SJCRH30 (cell line): ENCODE measurements at regions not wholly inside any gene's neighbourhood (a gene's known extent, or its start where the extent isn't known, plus 50 kb on each side); places are given as distances from the start of the nearest gene placed in this dataset.
A peak's percentile ranks its signal among the peaks of the same experiment; 100 is the strongest.

Source experiments
- DNase-seq, 2 experiments: peaks; one replicate each; pipeline ENCODE4 v3.0.0-alpha.2; 2015 to 2020
- H3K27ac ChIP-seq: fragments of 250-450 bp; sonication (Bioruptor Pico); 2 replicates; pipeline ENCODE4 v1.5.1; 2020; ENCODE audit warnings: mild to moderate bottlenecking, moderate library complexity
- H3K27me3 ChIP-seq: fragments of 250-450 bp; sonication (Bioruptor Pico); 2 replicates; pipeline ENCODE4 v1.5.1; 2020; ENCODE audit warnings: mild to moderate bottlenecking, moderate library complexity
- H3K36me3 ChIP-seq: fragments of 250-450 bp; sonication (Bioruptor Pico); 2 replicates; pipeline ENCODE4 v1.5.1; 2020; ENCODE audit warnings: mild to moderate bottlenecking, moderate library complexity
- H3K4me1 ChIP-seq: fragments of 250-450 bp; sonication (Bioruptor Pico); 2 replicates; pipeline ENCODE4 v1.5.1; 2020; ENCODE audit warnings: mild to moderate bottlenecking, moderate library complexity
- H3K4me3 ChIP-seq: fragments of 250-450 bp; sonication (Bioruptor Pico); 2 replicates; pipeline ENCODE4 v1.5.1; 2020; ENCODE audit warnings: mild to moderate bottlenecking, moderate library complexity
- H3K9me3 ChIP-seq: fragments of 250-450 bp; sonication (Bioruptor Pico); replicated peaks from 2 replicates; pipeline ENCODE4 v1.5.1; 2020; ENCODE audit warnings: mild to moderate bottlenecking, moderate library complexity

GRCh38 chr13:40161931-40162330 lies 504.5 kb downstream of the FOXO1 start:
- H3K36me3 ChIP-seq = no peaks in the 10 kb centered on the region
- peak; percentile 72 to 82 for DNase-seq
- H3K4me3 ChIP-seq = no peak overlapping the region
- H3K4me1 ChIP-seq = peaks cover 26% of the 10 kb centered on the region
- no peaks in the 10 kb centered on the region for H3K9me3 ChIP-seq
- H3K27ac ChIP-seq = no peak overlapping the region; the same call in 1 of the 2 replicates
- H3K27me3 ChIP-seq = no peaks in the 10 kb centered on the region

DNA sequence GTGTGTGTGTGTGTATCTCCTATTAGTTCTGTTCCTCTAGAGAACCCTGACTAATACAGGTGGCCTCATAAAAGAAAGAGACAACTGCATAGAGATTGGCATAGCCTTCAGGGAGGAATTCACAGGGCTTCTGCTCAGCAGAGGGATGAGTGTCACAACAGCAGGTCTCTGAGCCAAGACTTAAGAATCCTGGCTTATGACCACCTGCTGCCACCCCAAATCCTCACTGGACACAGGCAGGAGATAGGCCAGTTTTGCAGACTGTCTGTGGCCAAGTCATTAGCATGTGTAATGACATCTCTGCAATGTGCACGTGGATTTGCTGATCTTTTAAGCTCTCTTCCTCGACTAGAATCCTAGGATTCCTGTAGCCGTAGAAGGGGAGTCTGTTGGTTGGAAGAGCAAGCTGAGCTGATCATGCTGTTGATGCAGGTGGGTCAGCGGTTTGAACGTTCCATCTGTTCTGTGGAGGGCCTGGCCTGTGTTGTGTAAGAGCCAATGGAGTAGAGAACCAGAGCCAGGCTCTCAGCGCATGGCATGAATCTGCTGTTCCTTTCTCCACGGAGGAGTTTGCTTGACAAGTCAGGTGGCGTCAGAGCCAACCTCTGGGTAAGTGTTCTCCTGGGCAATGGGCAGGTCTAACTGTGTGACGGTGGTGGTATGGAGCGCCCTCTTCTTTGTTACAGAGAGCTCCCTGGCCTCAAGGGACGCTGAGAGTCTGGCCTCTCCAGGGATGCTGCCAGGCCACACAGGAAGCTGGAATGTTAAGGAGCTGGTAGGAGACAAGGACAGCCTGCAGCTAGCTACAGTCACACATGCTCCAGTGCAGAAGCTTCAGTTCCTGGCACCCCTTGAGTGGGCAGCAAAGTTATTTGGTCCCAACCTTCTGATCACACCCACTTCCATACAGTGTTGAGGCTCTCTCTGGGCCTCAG lies 503.1 kb downstream of the FOXO1 start:
- peak overlapping the region; percentile 7; the same call in 1 of the 2 replicates for H3K27ac ChIP-seq
- H3K4me1 ChIP-seq = peaks cover 26% of the 10 kb centered on the region
- H3K36me3 ChIP-seq = no peaks in the 10 kb centered on the region
- no peak overlapping the region for H3K4me3 ChIP-seq
- no peaks in the 10 kb centered on the region for H3K27me3 ChIP-seq
- H3K9me3 ChIP-seq = no peaks in the 10 kb centered on the region
- DNase-seq = peak; percentile 41 to 65

- Histone ChIP-seq H3K36me3 (no peaks in the 10 kb centered on the region), H3K27me3 (no peaks in the 10 kb centered on the region)
Measured at GRCh38 chr13:40164133-40164532, 502.3 kb downstream of the FOXO1 start.

GRCh38 chr13:40165316-40165932 lies 501.0 kb downstream of the FOXO1 start:
- Histone ChIP-seq H3K4me1 (peaks cover 32% of the 10 kb centered on the region), H3K9me3 (no peaks in the 10 kb centered on the region), H3K27me3 (no peaks in the 10 kb centered on the region; the same call in 1 of the 2 replicates), H3K4me3 (no peak overlapping the region), H3K27ac (no peak overlapping the region), H3K36me3 (no peaks in the 10 kb centered on the region)
- DNase-seq = no peak

More at GRCh38 chr13:40164133-40164532, 502.3 kb downstream of the FOXO1 start:
- no peak for DNase-seq
- Histone ChIP-seq H3K9me3 (no peaks in the 10 kb centered on the region), H3K4me3 (no peak overlapping the region), H3K4me1 (peaks cover 26% of the 10 kb centered on the region), H3K27ac (no peak overlapping the region)

GRCh38 chr13:40167327-40167726 lies 499.1 kb downstream of the FOXO1 start:
- no peak for DNase-seq
- H3K9me3 ChIP-seq = 0 out of 2 replicates have a peak, but pooled peaks cover 3% of the 10 kb centered on the region
- H3K36me3 ChIP-seq = no peaks in the 10 kb centered on the region
- H3K4me1 ChIP-seq = peaks cover 26% of the 10 kb centered on the region
- H3K4me3 ChIP-seq = no peak overlapping the region
- no peak overlapping the region for H3K27ac ChIP-seq
- H3K27me3 ChIP-seq = no peaks in the 10 kb centered on the region; the same call in 1 of the 2 replicates

DNA sequence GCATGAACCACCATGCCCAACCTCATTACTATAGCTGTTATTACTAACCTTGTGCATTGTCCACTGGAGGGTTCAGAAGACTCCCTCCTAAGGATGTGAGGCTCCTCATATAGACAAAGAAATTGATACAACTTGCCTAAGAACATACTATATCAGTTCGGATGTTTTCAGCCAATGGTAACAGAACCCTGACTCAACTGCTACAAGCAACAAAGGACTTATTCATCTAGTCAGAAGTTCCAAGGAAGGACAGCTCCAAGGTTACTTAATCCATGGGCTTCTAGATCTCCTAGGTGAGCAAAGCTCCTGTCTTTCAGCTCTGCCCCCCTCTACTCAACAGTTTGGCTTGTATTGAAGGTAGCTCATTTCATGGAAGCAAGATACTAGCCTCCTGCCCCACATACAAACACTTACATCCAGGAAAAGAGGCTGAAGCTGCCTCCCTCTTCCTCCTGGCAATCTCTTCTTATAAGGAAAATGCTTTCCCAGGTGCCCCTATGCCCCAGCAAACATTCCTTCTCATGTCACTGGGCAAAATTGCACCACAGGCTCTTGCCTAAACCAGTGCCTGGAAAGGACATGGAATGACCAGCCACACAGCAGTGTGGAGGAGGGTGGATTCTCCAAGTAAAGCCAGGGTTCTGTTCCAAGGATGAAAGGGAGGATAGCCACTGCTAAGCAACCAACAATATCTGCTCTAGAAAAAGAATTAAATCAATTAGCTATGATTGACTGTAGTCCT lies 497.8 kb downstream of the FOXO1 start:
- DNase-seq = no peak
- Histone ChIP-seq H3K4me3 (no peak overlapping the region), H3K4me1 (peaks cover 13% of the 10 kb centered on the region), H3K27me3 (no peaks in the 10 kb centered on the region; the same call in 1 of the 2 replicates), H3K27ac (no peak overlapping the region), H3K9me3 (0 out of 2 replicates have a peak, but pooled peaks cover 3% of the 10 kb centered on the region), H3K36me3 (no peaks in the 10 kb centered on the region)

GRCh38 chr13:40169476-40169875 lies 497.0 kb downstream of the FOXO1 start:
- no peaks in the 10 kb centered on the region for H3K36me3 ChIP-seq
- H3K4me1 ChIP-seq = peaks cover 7% of the 10 kb centered on the region; the same call in 1 of the 2 replicates
- H3K27ac ChIP-seq = no peak overlapping the region
- H3K4me3 ChIP-seq = no peak overlapping the region
- peaks cover 3% of the 10 kb centered on the region; the same call in 1 of the 2 replicates for H3K9me3 ChIP-seq
- H3K27me3 ChIP-seq = no peaks in the 10 kb centered on the region; the same call in 1 of the 2 replicates
- DNase-seq = no peak

GRCh38 chr13:40170091-40170490 lies 496.4 kb downstream of the FOXO1 start:
- no peak overlapping the region for H3K4me3 ChIP-seq

DNA sequence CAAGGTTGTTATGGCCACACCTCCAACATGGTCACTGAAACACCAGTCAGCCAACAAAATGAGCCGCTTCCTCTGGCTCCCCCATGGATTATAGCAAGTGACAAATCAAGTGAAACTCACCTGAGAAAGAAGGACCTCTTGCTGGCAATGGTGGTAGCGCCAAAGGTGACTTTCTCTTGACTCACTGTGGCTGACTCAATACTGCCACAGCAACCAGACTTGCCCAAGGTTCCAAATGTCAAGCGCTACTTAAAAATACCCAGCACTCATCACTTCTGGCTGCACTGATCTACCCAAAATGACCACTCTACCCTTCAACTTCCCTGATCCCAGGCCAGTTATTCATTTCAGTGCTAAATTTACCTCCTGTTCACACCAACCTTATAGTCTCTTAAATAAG lies 495.5 kb downstream of the FOXO1 start:
- Histone ChIP-seq H3K27me3 (no peaks in the 10 kb centered on the region; the same call in 1 of the 2 replicates), H3K36me3 (no peaks in the 10 kb centered on the region), H3K4me3 (no peak overlapping the region), H3K27ac (no peak overlapping the region), H3K4me1 (peaks cover 7% of the 10 kb centered on the region; the same call in 1 of the 2 replicates), H3K9me3 (peaks cover 3% of the 10 kb centered on the region; the same call in 1 of the 2 replicates)
- no peak for DNase-seq

More at GRCh38 chr13:40170091-40170490, 496.4 kb downstream of the FOXO1 start:
- Histone ChIP-seq H3K36me3 (no peaks in the 10 kb centered on the region), H3K4me1 (peaks cover 7% of the 10 kb centered on the region; the same call in 1 of the 2 replicates), H3K9me3 (peaks cover 3% of the 10 kb centered on the region; the same call in 1 of the 2 replicates), H3K27me3 (no peaks in the 10 kb centered on the region; the same call in 1 of the 2 replicates), H3K27ac (no peak overlapping the region)
- DNase-seq = no peak

DNA sequence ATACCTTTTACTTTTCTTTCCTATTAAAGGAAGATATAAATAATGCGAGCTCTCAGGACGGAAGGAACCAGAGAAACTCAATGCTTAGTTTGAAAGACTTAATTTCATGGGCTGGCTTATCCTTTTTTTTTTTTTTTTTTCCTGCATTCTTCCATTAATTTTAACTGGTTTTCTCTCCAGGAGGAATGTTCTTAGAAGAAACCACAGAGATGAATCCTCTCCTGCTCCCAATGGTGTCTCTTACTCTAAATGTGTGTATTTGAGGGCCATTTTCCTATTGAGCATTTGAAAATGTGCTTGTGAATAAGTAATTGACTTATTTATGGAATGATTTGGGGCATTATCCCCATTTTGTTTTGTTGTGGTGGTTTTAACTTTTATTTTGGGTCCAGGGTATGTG lies 494.9 kb downstream of the FOXO1 start:
- Histone ChIP-seq H3K4me1 (peaks cover 7% of the 10 kb centered on the region; the same call in 1 of the 2 replicates), H3K27me3 (no peaks in the 10 kb centered on the region; the same call in 1 of the 2 replicates), H3K4me3 (no peak overlapping the region), H3K36me3 (no peaks in the 10 kb centered on the region), H3K9me3 (peaks cover 3% of the 10 kb centered on the region; the same call in 1 of the 2 replicates), H3K27ac (no peak overlapping the region)
- DNase-seq = no peak

DNA sequence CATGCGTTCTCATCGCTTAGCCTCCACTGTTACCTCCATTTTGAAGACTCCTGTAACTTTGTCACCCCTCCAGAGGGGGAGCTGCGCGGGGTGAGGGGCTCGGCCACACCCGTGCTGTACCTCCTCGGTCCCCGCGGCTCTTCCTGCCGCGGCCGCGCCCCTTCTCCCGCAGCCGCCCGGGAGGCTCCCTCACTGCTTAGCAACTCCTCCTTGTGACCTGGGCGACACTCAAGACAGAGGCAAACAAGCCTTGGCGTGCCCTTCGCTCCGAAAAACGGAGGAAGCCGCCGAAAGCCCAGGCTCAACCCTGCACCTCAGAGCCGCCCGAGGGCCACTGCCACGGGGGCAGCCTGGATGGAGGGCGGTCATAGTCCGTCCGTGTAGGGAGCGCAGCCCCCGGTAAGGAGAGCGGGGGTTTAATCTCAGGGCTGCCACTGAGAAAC lies 494.3 kb downstream of the FOXO1 start:
- Histone ChIP-seq H3K9me3 (peaks cover 3% of the 10 kb centered on the region; the same call in 1 of the 2 replicates), H3K27ac (no peak overlapping the region), H3K27me3 (no peaks in the 10 kb centered on the region; the same call in 1 of the 2 replicates), H3K4me1 (peaks cover 7% of the 10 kb centered on the region; the same call in 1 of the 2 replicates), H3K36me3 (no peaks in the 10 kb centered on the region), H3K4me3 (no peak overlapping the region)
- no peak for DNase-seq

DNA sequence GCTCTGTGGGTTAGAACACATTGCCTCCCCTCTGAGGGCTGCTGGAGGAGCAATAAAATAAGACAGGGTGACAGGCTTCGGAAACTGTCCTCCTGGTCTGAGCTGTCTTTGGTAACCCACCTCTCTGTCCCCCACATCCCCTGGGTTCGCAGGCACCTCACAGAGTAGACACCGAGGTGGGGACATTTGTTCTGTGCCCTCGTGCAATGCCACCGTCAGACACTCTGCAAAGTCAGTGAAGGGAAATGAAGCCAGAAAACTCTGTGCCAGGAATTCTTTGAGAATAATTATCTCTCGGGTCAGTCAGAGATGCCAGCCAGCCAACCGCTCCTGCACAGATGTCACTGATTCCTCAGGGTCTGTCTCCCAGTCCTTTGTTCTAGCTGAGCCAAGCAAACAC lies 493.6 kb downstream of the FOXO1 start:
- no peak overlapping the region for H3K27ac ChIP-seq
- no peaks in the 10 kb centered on the region; the same call in 1 of the 2 replicates for H3K27me3 ChIP-seq
- no peaks in the 10 kb centered on the region for H3K36me3 ChIP-seq
- DNase-seq = no peak
- no peak overlapping the region for H3K4me3 ChIP-seq
- H3K4me1 ChIP-seq = peaks cover 7% of the 10 kb centered on the region; the same call in 1 of the 2 replicates
- peaks cover 3% of the 10 kb centered on the region; the same call in 1 of the 2 replicates for H3K9me3 ChIP-seq

DNA sequence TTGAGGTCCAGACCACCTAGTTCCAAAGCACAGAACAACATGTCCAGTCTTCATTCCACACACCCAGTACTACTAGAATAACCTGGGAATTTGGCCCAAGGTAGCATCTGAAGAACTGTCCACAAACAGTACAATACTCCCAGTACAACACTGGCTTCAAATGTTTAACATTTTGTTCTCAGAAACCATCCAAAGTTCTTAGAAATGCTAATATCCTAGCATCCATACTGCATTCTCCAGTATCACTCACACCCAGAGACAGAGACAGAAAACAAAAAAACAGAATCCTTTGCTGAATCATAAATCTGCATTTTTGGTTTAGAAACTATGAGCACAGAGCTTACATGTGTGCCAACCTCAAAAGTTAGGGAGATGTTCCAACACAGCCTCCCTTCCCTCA lies 490.8 kb downstream of the FOXO1 start:
- no peak overlapping the region for H3K27ac ChIP-seq
- peaks cover 1% of the 10 kb centered on the region; the same call in 1 of the 2 replicates for H3K9me3 ChIP-seq
- H3K36me3 ChIP-seq = no peaks in the 10 kb centered on the region
- no peaks in the 10 kb centered on the region for H3K4me1 ChIP-seq
- no peaks in the 10 kb centered on the region for H3K27me3 ChIP-seq
- DNase-seq = no peak
- H3K4me3 ChIP-seq = no peak overlapping the region

DNA sequence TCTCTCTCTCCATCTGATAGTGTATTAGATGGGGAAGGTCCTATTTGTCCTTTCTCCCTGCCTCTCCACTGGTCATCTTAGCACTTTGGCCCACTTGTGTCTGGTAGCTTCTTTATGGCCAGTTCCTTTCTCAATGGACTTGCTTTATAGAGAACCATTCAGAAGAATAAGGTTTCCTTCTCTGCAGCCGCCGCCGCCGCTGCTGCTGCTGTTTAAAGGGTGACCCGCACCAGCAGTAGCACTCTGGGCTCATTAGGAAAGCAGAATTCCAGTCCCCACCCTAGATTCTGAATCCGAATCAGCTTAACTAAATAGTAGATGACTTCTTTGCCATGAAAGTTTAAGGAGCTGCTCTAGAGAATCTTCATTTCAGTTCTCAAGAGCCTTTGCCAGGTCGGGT lies 490.2 kb downstream of the FOXO1 start:
- DNase-seq = no peak
- no peak overlapping the region for H3K27ac ChIP-seq
- no peaks in the 10 kb centered on the region for H3K27me3 ChIP-seq
- H3K36me3 ChIP-seq = no peaks in the 10 kb centered on the region
- H3K4me1 ChIP-seq = peaks cover 1% of the 10 kb centered on the region
- H3K9me3 ChIP-seq = no peaks in the 10 kb centered on the region; the same call in 1 of the 2 replicates
- H3K4me3 ChIP-seq = no peak overlapping the region
